ENCODE measurements at regions not wholly inside any gene's neighbourhood (a gene's known extent, or its start where the extent isn't known, plus 50 kb on each side); places are given as distances from the start of the nearest gene placed in this dataset.

DNA sequence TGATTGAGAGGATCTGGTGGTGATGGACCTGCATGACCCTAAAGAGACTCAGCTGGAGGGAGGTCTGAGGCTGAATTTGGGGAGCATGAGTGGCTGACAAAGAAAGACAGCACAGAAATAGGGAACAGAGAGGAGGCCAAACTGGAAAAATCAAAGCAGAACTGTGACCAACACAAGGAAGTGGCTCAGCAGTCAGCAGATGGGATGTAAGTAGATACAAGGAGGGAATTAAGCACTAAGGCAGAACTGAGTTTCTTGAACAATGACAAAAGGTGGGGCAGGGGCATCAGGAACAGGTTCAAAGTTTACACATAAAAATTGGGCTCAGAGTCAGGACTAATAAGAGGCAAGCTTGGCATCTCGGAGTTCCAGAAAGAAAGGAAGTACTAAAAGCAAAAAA lies 144.3 kb upstream of the KLF3 start:
- no peak for DNase-seq (ENCODE audit: low read depth)
- TF ChIP-seq, protein P1, sequence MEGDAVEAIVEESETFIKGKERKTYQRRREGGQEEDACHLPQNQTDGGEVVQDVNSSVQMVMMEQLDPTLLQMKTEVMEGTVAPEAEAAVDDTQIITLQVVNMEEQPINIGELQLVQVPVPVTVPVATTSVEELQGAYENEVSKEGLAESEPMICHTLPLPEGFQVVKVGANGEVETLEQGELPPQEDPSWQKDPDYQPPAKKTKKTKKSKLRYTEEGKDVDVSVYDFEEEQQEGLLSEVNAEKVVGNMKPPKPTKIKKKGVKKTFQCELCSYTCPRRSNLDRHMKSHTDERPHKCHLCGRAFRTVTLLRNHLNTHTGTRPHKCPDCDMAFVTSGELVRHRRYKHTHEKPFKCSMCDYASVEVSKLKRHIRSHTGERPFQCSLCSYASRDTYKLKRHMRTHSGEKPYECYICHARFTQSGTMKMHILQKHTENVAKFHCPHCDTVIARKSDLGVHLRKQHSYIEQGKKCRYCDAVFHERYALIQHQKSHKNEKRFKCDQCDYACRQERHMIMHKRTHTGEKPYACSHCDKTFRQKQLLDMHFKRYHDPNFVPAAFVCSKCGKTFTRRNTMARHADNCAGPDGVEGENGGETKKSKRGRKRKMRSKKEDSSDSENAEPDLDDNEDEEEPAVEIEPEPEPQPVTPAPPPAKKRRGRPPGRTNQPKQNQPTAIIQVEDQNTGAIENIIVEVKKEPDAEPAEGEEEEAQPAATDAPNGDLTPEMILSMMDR (conservative IDR thresholded peaks at IDR 0.05; ENCODE audit: low read length), result no peak
- H3K4me3 ChIP-seq (ENCODE audit: low read length), result no peak overlapping the region

- H3K4me3 ChIP-seq (ENCODE audit: low read length), result no peak overlapping the region
- no peak for DNase-seq (ENCODE audit: low read depth)
- TF ChIP-seq, protein P1 (conservative IDR thresholded peaks at IDR 0.05; ENCODE audit: low read length), result no peak
These were observed 140.9 kb upstream of the KLF3 start for GRCh38 chr4:38523054-38523453.

DNA sequence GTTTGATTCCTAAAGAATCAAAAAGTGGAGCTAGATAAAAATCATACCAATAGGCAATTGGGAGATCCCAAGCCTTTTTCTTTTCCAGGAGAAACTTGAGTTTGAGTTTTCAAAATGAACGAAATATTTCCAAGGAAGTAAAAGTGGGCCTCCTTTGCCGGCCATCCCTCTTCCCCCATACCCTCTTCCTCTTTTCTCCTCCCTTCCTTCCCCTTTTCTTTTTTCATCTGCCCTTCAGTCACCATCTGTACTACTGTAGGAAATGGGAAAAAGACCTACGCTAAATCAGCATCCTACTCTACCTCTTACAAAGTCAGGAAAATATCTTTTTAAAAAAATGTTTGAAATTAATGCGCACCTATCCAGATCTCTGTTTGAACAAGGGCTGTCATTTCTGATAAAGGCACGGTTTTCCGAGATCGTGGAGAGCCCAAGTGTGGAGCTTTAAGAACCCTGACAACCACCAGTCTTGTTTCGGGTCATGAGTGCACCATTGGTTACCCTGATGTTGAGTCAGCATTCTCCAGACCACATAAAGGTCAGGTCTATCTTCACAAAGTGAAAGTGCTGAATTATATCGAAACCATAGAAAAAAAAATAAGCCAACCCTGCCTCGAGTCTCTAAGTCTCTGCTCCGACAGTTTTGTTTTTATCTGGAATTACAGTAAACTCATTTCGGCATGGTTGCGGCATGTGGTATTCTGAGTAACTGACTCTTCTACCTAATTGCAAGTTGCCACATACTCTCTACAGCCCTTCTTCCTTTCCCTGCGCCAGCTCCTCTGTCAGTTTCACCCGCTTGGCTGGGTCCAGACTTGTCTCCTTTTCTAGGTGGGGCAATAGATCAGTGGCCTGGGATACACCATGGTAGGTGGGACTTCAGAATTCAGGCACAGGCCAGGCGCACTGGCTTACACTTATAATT lies 140.2 kb upstream of the KLF3 start:
- DNase-seq (ENCODE audit: low read depth), result no peak
- TF ChIP-seq, protein P1 (conservative IDR thresholded peaks at IDR 0.05; ENCODE audit: low read length), result no peak
- H3K4me3 ChIP-seq (ENCODE audit: low read length), result no peak overlapping the region

DNA sequence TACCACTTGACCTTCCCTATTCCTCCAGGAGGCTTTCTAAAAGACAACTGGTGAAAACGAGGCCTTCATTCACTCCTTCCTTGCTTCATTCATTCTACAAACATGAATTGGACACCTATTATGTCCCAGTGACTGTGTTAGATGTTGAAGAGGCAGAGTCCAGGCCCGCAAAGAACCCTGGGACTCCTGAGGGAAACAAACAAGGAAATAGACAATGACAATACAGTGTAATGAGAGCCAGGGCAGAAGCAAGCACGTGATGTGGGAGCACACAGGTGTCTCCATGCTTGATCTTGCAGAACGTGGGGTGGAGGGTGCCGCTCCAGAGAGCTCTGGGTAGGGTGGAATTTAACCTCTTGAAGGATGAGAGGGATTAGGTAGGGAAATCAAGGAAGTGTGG lies 137.6 kb upstream of the KLF3 start:
- DNase-seq (ENCODE audit: low read depth), result no peak
- TF ChIP-seq, protein P1 (conservative IDR thresholded peaks at IDR 0.05; ENCODE audit: low read length), result no peak
- no peak overlapping the region for H3K4me3 ChIP-seq (ENCODE audit: low read length)

DNA sequence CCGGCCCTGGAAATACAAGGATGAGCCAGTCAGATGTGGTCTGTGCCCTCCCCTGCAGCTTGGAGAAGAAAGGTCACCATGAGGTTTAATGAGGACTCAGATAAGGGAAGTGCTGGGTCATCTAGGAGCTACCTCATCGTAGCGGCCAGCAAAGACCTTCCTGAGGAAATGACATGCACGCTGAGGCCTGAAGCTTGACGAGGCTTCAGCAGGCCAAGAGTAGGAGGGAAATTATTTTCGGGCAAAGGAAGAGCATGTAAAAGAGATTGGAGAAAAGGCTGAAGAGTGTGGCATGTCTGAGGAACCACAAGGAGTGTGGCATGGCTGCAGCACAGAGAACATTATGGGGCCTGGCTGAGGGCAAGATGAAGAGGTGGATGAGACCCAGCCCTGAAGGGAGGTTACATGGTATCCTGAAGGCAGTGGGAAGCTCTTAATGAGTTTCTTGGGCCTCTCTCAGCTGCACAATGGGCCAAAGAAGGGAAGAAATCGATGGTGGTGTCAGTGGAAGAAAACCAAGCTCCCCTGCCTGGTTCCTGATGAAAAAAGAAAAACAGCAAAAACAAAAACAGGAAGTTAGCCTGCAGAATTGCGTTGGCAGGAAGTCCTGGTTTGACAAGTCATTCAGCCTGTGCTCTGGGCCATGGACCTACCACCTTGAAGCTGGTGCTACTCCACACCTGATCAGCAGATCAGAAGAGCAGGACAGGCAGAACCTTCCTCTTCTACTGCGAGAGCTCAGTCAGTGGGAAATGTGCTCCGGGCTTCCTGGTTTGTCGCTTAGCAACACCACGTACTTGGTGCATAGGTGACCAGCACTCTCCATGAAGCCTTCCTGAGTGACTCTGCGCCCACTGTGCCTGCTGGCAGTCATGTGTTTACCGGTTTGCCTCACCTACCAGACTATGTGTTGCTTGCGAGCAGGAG lies 134.5 kb upstream of the KLF3 start:
- no peak overlapping the region for H3K4me3 ChIP-seq (ENCODE audit: low read length)
- TF ChIP-seq, protein P1 (conservative IDR thresholded peaks at IDR 0.05; ENCODE audit: low read length), result no peak
- DNase-seq (ENCODE audit: low read depth), result no peak

DNA sequence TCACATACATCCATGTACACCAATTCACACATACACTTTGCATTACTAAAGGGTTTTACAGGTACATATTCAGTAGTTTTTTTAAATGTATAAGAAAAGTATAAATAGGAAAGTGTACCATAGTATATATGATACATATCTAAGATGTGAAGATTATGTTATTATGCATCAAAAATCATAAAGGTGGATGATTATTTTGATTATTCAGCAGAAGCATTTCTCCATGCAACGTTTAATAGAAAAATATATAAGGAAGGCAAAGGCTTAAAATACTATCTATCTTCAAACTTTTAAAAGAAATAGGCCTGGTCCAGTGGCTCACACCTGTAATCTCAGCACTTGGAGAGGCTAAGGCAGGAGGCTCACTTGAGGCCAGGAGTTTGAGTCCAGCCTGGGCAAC lies 133.5 kb upstream of the KLF3 start:
- DNase-seq (ENCODE audit: low read depth), result no peak
- H3K4me3 ChIP-seq (ENCODE audit: low read length), result no peak overlapping the region
- TF ChIP-seq, protein P1 (conservative IDR thresholded peaks at IDR 0.05; ENCODE audit: low read length), result no peak

Measured in AG10803 (cell line).